ENCODE measurements at regions not wholly inside any gene's neighbourhood (a gene's known extent, or its start where the extent isn't known, plus 50 kb on each side); places are given as distances from the start of the nearest gene placed in this dataset.
A peak's percentile ranks its signal among the peaks of the same experiment; 100 is the strongest.

DNA sequence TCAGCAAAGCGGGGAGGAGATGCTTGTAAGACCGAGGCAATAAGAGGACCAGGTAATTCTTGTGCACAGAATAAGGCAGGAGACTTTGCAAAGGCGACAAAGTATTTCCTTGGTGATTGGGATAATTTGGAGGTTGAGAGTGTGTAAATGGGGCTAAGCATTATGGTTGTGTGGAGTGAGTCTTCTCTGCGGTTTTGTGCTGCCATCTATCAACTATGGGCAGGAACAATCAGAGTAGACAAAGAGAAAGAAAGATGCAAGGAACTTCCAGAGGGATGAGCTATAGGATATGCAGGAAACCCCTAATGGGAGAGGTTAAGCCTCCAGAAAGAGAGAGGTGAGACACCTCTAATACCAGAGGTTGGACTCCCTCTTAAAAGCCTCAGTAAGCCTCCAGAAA, 339.8 kb downstream of the PAPSS1 start:
- Histone ChIP-seq H2BK120ac (ENCODE audit: insufficient read depth, low read length, poor library complexity) (peak overlapping the region; percentile 95), H3K4ac (ENCODE audit: low read depth, low read length) (peak overlapping the region; percentile 0), H3K4me1 (ENCODE audit: control insufficient read depth in 1 of 2, insufficient read depth in 2 of 2, low read length in 2 of 2) (peaks cover 0 to 2% of the 10 kb centered on the region in 2 experiments), H4K12ac (ENCODE audit: low read depth, low read length) (no peak overlapping the region), H3K27me3 (ENCODE audit: insufficient read depth, low read length) (no peaks in the 10 kb centered on the region), H3K4me3 (ENCODE audit: low read depth, low read length) (no peak overlapping the region), H3K14ac (ENCODE audit: low read length) (peak overlapping the region; percentile 18), H3K79me2 (ENCODE audit: control insufficient read depth, insufficient read depth, low read length, poor library complexity) (peaks cover 3% of the 10 kb centered on the region), H2BK12ac (ENCODE audit: low read length) (peak overlapping the region; percentile 93), H2AK5ac (ENCODE audit: low read length) (no peak overlapping the region), H4K91ac (ENCODE audit: low read depth, low read length) (peak overlapping the region; percentile 91), H3K9ac (ENCODE audit: low read length) (no peak overlapping the region), H3K18ac (ENCODE audit: low read length) (no peak overlapping the region), H3K4me2 (ENCODE audit: low read length) (no peak overlapping the region), H3K36me3 (ENCODE audit: control insufficient read depth in 1 of 2, insufficient read depth in 2 of 2, low read length in 2 of 2) (peaks cover 0 to 5% of the 10 kb centered on the region in 2 experiments), H3K27ac (ENCODE audit: low read depth, low read length) (no peak overlapping the region), H4K8ac (ENCODE audit: low read depth, low read length) (peak overlapping the region; percentile 13), H3K23ac (ENCODE audit: low read length) (no peak overlapping the region), H3K79me1 (ENCODE audit: low read length) (peaks cover 18% of the 10 kb centered on the region), H2BK5ac (ENCODE audit: low read depth, low read length, poor library complexity) (peak overlapping the region; percentile 23), H2AFZ (ENCODE audit: insufficient read depth, low read length, poor library complexity) (no peak overlapping the region), H3K9me3 (ENCODE audit: insufficient read depth, low read depth, low read length) (peaks cover 3% of the 10 kb centered on the region)
- no peak for DNase-seq
- no CpG with 5 or more reads among the region's 4 CpGs for WGBS (ENCODE audit: extremely low coverage, insufficient coverage, insufficient read length)

DNA sequence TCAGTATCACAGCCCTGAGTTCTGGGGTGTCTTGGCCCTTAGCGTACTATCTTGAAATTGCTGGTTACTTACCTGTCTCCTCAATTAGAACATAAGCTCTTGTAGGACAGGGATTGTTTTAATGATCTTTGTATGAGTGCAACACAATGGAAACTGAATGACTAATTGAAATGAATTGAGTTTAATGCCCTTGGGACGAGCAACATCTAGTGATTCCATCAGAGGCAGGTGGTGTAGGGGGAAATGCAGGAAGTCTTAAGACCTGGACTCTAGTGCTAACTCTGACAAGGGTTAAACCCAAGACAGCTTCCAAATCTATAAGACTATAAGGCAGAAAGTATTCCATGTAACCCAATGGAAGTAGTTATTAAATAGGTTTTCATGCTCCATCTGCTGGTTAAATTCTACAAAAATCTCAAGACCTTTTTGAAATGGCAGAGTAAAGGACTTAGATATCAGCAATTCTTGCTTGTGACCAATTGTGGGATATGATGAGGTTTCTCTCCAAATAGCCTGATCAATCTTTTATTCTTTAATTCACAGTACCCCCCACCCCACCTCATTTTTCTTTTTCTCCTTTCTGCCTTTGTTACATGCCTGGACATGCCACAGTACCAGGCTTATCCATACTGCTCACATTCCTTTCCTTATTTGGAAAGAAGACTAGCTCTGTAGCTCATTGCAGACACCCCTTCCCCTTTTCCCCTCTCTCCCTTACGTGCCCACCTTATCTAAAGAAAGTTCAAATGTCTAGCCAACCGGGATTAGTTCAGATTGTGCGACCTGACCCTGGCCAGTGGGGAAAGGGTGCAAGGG, 340.8 kb downstream of the PAPSS1 start:
- H3K23ac ChIP-seq (ENCODE audit: low read length): no peak overlapping the region
- H4K8ac ChIP-seq (ENCODE audit: low read depth, low read length): peak overlapping the region; percentile 77
- peaks cover 0 to 2% of the 10 kb centered on the region in 2 experiments for H3K4me1 ChIP-seq (ENCODE audit: control insufficient read depth in 1 of 2, insufficient read depth in 2 of 2, low read length in 2 of 2)
- peak overlapping the region; percentile 93 for H3K4ac ChIP-seq (ENCODE audit: low read depth, low read length)
- peak overlapping the region; percentile 100 for H2BK12ac ChIP-seq (ENCODE audit: low read length)
- peak overlapping the region; percentile 79 for H2AK5ac ChIP-seq (ENCODE audit: low read length)
- no peak overlapping the region for H3K4me3 ChIP-seq (ENCODE audit: low read depth, low read length)
- no peaks in the 10 kb centered on the region for H3K27me3 ChIP-seq (ENCODE audit: insufficient read depth, low read length)
- H2BK120ac ChIP-seq (ENCODE audit: insufficient read depth, low read length, poor library complexity): peak overlapping the region; percentile 99
- H3K79me2 ChIP-seq (ENCODE audit: control insufficient read depth, insufficient read depth, low read length, poor library complexity): peaks cover 3% of the 10 kb centered on the region
- peak in 1 of 2 donors; percentile 36 for DNase-seq
- H2AFZ ChIP-seq (ENCODE audit: insufficient read depth, low read length, poor library complexity): no peak overlapping the region
- WGBS (ENCODE audit: extremely low coverage, insufficient coverage, insufficient read length): no CpG with 5 or more reads among the region's 5 CpGs
- H3K14ac ChIP-seq (ENCODE audit: low read length): peak overlapping the region; percentile 93
- peak overlapping the region; percentile 84 for H2BK5ac ChIP-seq (ENCODE audit: low read depth, low read length, poor library complexity)
- peaks cover 3% of the 10 kb centered on the region for H3K9me3 ChIP-seq (ENCODE audit: insufficient read depth, low read depth, low read length)
- H3K18ac ChIP-seq (ENCODE audit: low read length): peak overlapping the region; percentile 91
- no peak overlapping the region for H3K4me2 ChIP-seq (ENCODE audit: low read length)
- no peak overlapping the region for H3K27ac ChIP-seq (ENCODE audit: low read depth, low read length)
- peak overlapping the region; percentile 97 for H4K91ac ChIP-seq (ENCODE audit: low read depth, low read length)
- H3K9ac ChIP-seq (ENCODE audit: low read length): no peak overlapping the region
- peaks cover 0 to 5% of the 10 kb centered on the region in 2 experiments for H3K36me3 ChIP-seq (ENCODE audit: control insufficient read depth in 1 of 2, insufficient read depth in 2 of 2, low read length in 2 of 2)
- H3K79me1 ChIP-seq (ENCODE audit: low read length): peaks cover 18% of the 10 kb centered on the region
- peak overlapping the region; percentile 8 for H4K12ac ChIP-seq (ENCODE audit: low read depth, low read length)

DNA sequence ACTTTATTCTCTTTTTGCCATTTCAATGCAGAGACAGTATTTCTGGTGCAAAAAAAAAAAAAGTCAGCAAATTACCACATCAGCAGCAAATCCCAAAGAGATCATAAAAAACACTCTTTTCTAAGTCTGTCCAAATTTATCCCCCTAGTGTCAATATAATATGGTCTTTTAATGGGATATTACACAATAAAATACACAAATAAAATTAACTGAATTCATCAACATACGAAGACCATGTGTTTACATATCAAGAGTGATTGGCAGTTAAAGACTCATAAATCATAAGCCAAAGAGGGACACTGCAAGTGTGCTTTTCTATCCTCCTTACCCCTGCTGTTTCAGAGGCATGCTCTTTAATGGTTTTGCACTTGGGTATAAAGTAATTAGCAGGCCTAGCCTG, 340.2 kb upstream of the DKK2 start:
- Histone ChIP-seq H3K27me3 (ENCODE audit: insufficient read depth, low read length) (no peaks in the 10 kb centered on the region), H2BK12ac (ENCODE audit: low read length) (no peak overlapping the region), H3K27ac (ENCODE audit: low read depth, low read length) (no peak overlapping the region), H2BK5ac (ENCODE audit: low read depth, low read length, poor library complexity) (no peak overlapping the region), H4K91ac (ENCODE audit: low read depth, low read length) (no peak overlapping the region), H2AFZ (ENCODE audit: insufficient read depth, low read length, poor library complexity) (no peak overlapping the region), H4K12ac (ENCODE audit: low read depth, low read length) (no peak overlapping the region), H3K18ac (ENCODE audit: low read length) (no peak overlapping the region), H3K4me2 (ENCODE audit: low read length) (no peak overlapping the region), H2AK5ac (ENCODE audit: low read length) (no peak overlapping the region), H3K36me3 (ENCODE audit: control insufficient read depth in 1 of 2, insufficient read depth in 2 of 2, low read length in 2 of 2) (peaks cover 0 to 5% of the 10 kb centered on the region in 2 experiments), H3K4ac (ENCODE audit: low read depth, low read length) (no peak overlapping the region), H3K23ac (ENCODE audit: low read length) (no peak overlapping the region), H2BK120ac (ENCODE audit: insufficient read depth, low read length, poor library complexity) (no peak overlapping the region), H3K9ac (ENCODE audit: low read length) (no peak overlapping the region), H3K79me2 (ENCODE audit: control insufficient read depth, insufficient read depth, low read length, poor library complexity) (peaks cover 3% of the 10 kb centered on the region), H4K8ac (ENCODE audit: low read depth, low read length) (no peak overlapping the region), H3K9me3 (ENCODE audit: insufficient read depth, low read depth, low read length) (peaks cover 3% of the 10 kb centered on the region), H3K4me1 (ENCODE audit: control insufficient read depth in 1 of 2, insufficient read depth in 2 of 2, low read length in 2 of 2) (peaks cover 0 to 2% of the 10 kb centered on the region in 2 experiments), H3K79me1 (ENCODE audit: low read length) (peaks cover 18% of the 10 kb centered on the region), H3K4me3 (ENCODE audit: low read depth, low read length) (no peak overlapping the region), H3K14ac (ENCODE audit: low read length) (no peak overlapping the region)
- WGBS (ENCODE audit: extremely low coverage, insufficient coverage, insufficient read length): no CpG with 5 or more reads among the region's 1 CpG
- no peak for DNase-seq

DNA sequence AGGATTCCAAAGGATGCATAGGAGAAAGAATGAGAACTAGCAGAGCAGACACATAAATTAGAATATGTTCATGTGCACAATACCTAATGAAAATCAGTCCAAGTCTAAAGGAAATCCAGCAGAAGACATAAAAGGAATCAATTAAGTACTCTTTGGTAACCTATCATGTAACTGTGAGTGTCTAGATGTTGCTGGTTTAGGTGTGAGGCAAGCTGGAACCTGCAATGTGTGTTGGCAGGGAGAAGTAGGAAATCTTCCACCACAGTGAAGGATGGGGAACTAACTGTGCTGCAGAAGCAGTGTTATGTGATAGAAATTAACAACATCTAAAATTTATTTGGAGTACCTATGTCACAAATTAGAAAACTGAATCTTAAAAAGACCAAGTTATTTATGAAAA, 330.8 kb upstream of the DKK2 start:
- Histone ChIP-seq H3K14ac (ENCODE audit: low read length) (no peak overlapping the region), H3K27ac (ENCODE audit: low read depth, low read length) (no peak overlapping the region), H3K79me2 (ENCODE audit: control insufficient read depth, insufficient read depth, low read length, poor library complexity) (no peaks in the 10 kb centered on the region), H2BK120ac (ENCODE audit: insufficient read depth, low read length, poor library complexity) (no peak overlapping the region), H2BK5ac (ENCODE audit: low read depth, low read length, poor library complexity) (no peak overlapping the region), H3K79me1 (ENCODE audit: low read length) (no peaks in the 10 kb centered on the region), H3K9ac (ENCODE audit: low read length) (no peak overlapping the region), H2AK5ac (ENCODE audit: low read length) (no peak overlapping the region), H3K4me2 (ENCODE audit: low read length) (no peak overlapping the region), H3K18ac (ENCODE audit: low read length) (no peak overlapping the region), H3K23ac (ENCODE audit: low read length) (no peak overlapping the region), H3K4ac (ENCODE audit: low read depth, low read length) (no peak overlapping the region), H3K36me3 (ENCODE audit: control insufficient read depth in 1 of 2, insufficient read depth in 2 of 2, low read length in 2 of 2) (no peaks in the 10 kb centered on the region), H3K4me1 (ENCODE audit: control insufficient read depth in 1 of 2, insufficient read depth in 2 of 2, low read length in 2 of 2) (no peaks in the 10 kb centered on the region), H3K4me3 (ENCODE audit: low read depth, low read length) (no peak overlapping the region), H3K9me3 (ENCODE audit: insufficient read depth, low read depth, low read length) (no peaks in the 10 kb centered on the region), H2BK12ac (ENCODE audit: low read length) (no peak overlapping the region), H4K12ac (ENCODE audit: low read depth, low read length) (no peak overlapping the region), H4K91ac (ENCODE audit: low read depth, low read length) (no peak overlapping the region), H2AFZ (ENCODE audit: insufficient read depth, low read length, poor library complexity) (no peak overlapping the region), H3K27me3 (ENCODE audit: insufficient read depth, low read length) (no peaks in the 10 kb centered on the region), H4K8ac (ENCODE audit: low read depth, low read length) (no peak overlapping the region)
- DNase-seq: no peak
